KMS-11 (cell line): ENCODE measurements at regions not wholly inside any gene's neighbourhood (a gene's known extent, or its start where the extent isn't known, plus 50 kb on each side); places are given as distances from the start of the nearest gene placed in this dataset.

Source experiments
- H2AFZ ChIP-seq: fragments of 200-600 bp; sonication (generic); 2 replicates; pipeline ENCODE4 v1.6.1; 2016; ENCODE audit warnings: antibody characterized with exemption, mixed run types, low read depth
- H3K27ac ChIP-seq: fragments of 200-600 bp; sonication (generic); 2 replicates; pipeline ENCODE4 v1.6.1; 2016; ENCODE audit warnings: mild to moderate bottlenecking, mixed run types
- H3K27me3 ChIP-seq: fragments of 200-600 bp; sonication (generic); 2 replicates; pipeline ENCODE4 v1.6.1; 2017; ENCODE audit warnings: mild to moderate bottlenecking, low read depth, mixed run types, moderate library complexity; ENCODE audit not compliant: insufficient read depth
- H3K36me3 ChIP-seq: fragments of 200-600 bp; sonication (generic); 2 replicates; pipeline ENCODE4 v1.6.1; 2017; ENCODE audit warnings: mild to moderate bottlenecking, mixed run types; ENCODE audit not compliant: insufficient read depth
- H3K4me1 ChIP-seq: fragments of 200-600 bp; sonication (generic); 2 replicates; pipeline ENCODE4 v1.6.1; 2016; ENCODE audit warnings: mild to moderate bottlenecking, low read depth, mixed run types; ENCODE audit not compliant: poor library complexity, severe bottlenecking
- H3K4me2 ChIP-seq: fragments of 200-600 bp; sonication (generic); 2 replicates; pipeline ENCODE4 v1.7.0; 2016; ENCODE audit warnings: mild to moderate bottlenecking, mixed run types
- H3K4me3 ChIP-seq: fragments of 200-600 bp; sonication (generic); IDR thresholded peaks from 2 replicates; pipeline ENCODE4 v1.6.1; 2017; ENCODE audit warnings: low read depth, low read length, mixed read lengths; ENCODE audit not compliant: insufficient read depth
- H3K79me2 ChIP-seq: fragments of 200-600 bp; sonication (generic); 2 replicates; pipeline ENCODE4 v1.6.1; 2016; ENCODE audit warnings: low read depth, mixed run types; ENCODE audit not compliant: insufficient read depth
- H3K9ac ChIP-seq: fragments of 200-600 bp; sonication (generic); 2 replicates; pipeline ENCODE4 v1.6.1; 2016; ENCODE audit warnings: mild to moderate bottlenecking, mixed run types
- H4K20me1 ChIP-seq: fragments of 200-600 bp; sonication (generic); 2 replicates; pipeline ENCODE4 v1.6.1; 2016; ENCODE audit warnings: mild to moderate bottlenecking, mixed run types; ENCODE audit not compliant: insufficient read depth
- TF ChIP-seq, protein P1 (sequence below): fragments of 200-600 bp; sonication (generic); conservative IDR thresholded peaks from 2 replicates; pipeline ENCODE4 v1.6.1; 2017; ENCODE audit warnings: low read depth, mild to moderate bottlenecking, antibody characterized with exemption, low read length, moderate library complexity, mixed read lengths

GRCh38 chr3:103767635-103768034, 1332.8 kb downstream of the ZPLD1 start:
- Histone ChIP-seq H3K4me1 (no peaks in the 10 kb centered on the region), H4K20me1 (no peaks in the 10 kb centered on the region), H3K27ac (no peak overlapping the region), H3K27me3 (no peaks in the 10 kb centered on the region), H3K4me2 (no peak overlapping the region), H3K9ac (no peak overlapping the region), H3K79me2 (no peaks in the 10 kb centered on the region), H3K4me3 (no peak overlapping the region), H2AFZ (no peak overlapping the region), H3K36me3 (no peaks in the 10 kb centered on the region)
- TF ChIP-seq, protein P1, sequence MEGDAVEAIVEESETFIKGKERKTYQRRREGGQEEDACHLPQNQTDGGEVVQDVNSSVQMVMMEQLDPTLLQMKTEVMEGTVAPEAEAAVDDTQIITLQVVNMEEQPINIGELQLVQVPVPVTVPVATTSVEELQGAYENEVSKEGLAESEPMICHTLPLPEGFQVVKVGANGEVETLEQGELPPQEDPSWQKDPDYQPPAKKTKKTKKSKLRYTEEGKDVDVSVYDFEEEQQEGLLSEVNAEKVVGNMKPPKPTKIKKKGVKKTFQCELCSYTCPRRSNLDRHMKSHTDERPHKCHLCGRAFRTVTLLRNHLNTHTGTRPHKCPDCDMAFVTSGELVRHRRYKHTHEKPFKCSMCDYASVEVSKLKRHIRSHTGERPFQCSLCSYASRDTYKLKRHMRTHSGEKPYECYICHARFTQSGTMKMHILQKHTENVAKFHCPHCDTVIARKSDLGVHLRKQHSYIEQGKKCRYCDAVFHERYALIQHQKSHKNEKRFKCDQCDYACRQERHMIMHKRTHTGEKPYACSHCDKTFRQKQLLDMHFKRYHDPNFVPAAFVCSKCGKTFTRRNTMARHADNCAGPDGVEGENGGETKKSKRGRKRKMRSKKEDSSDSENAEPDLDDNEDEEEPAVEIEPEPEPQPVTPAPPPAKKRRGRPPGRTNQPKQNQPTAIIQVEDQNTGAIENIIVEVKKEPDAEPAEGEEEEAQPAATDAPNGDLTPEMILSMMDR, result no peak

DNA sequence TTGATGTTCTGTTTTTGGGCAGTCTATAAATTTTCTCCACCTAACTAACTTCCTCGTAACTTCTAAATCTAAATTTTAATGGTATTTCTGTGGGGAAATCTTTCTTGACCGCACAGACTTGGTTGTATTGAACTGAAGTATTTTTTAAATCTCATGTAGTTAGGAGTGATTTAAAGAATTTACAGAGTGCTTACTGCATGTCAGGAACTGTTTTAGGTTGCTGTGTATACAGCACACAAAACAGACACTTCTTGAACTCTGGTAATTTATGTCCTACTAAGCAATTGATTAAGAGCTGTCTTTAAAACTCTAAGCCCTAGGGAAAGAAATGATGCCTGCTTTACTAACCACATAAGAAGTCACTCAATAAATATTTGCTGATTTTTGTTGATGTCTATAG, 1350.2 kb downstream of the ZPLD1 start:
- no peaks in the 10 kb centered on the region for H3K79me2 ChIP-seq

DNA sequence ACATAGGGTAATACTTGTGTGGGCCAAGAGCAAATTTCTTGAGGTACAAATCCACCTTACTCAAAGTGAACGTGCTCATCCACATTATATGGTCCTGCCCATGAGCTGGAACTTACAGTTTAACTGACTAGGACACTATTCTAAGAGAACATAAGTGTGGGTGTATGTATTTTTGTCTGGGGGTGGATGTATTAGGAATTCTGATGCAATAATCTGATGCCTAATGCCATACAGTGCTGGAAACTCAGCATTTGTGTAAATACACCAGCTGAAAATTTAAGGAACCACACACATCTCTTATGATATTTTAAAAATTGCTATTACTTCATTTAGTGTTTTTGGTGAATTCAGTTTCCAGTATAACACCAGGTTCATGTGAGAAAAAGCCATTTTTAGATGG, 1350.7 kb downstream of the ZPLD1 start:
- H4K20me1 ChIP-seq, result no peaks in the 10 kb centered on the region
- no peak overlapping the region for H3K4me2 ChIP-seq
- no peak overlapping the region for H3K9ac ChIP-seq
- no peaks in the 10 kb centered on the region for H3K36me3 ChIP-seq
- TF ChIP-seq, protein P1, result no peak
- no peaks in the 10 kb centered on the region for H3K4me1 ChIP-seq
- no peaks in the 10 kb centered on the region for H3K27me3 ChIP-seq
- H3K79me2 ChIP-seq, result no peaks in the 10 kb centered on the region
- no peak overlapping the region for H2AFZ ChIP-seq
- H3K27ac ChIP-seq, result no peak overlapping the region
- no peak overlapping the region for H3K4me3 ChIP-seq

More for the DNA sequence above, 1350.2 kb downstream of the ZPLD1 start:
- Histone ChIP-seq H3K4me1 (no peaks in the 10 kb centered on the region), H3K4me2 (no peak overlapping the region), H3K27me3 (no peaks in the 10 kb centered on the region), H3K36me3 (no peaks in the 10 kb centered on the region), H3K27ac (no peak overlapping the region), H3K4me3 (no peak overlapping the region), H4K20me1 (no peaks in the 10 kb centered on the region), H3K9ac (no peak overlapping the region), H2AFZ (no peak overlapping the region)
- TF ChIP-seq, protein P1, result no peak

GRCh38 chr3:103786296-103786695, 1351.5 kb downstream of the ZPLD1 start:
- H3K36me3 ChIP-seq, result no peaks in the 10 kb centered on the region
- no peak overlapping the region for H2AFZ ChIP-seq
- H3K9ac ChIP-seq, result no peak overlapping the region
- H3K27ac ChIP-seq, result no peak overlapping the region
- no peaks in the 10 kb centered on the region for H3K79me2 ChIP-seq
- no peaks in the 10 kb centered on the region for H4K20me1 ChIP-seq
- H3K4me3 ChIP-seq, result no peak overlapping the region
- no peaks in the 10 kb centered on the region for H3K4me1 ChIP-seq
- no peak overlapping the region for H3K4me2 ChIP-seq
- TF ChIP-seq, protein P1, result no peak
- H3K27me3 ChIP-seq, result no peaks in the 10 kb centered on the region
